Neural progenitor cell (in vitro differentiated cells): ENCODE measurements at regions not wholly inside any gene's neighbourhood (a gene's known extent, or its start where the extent isn't known, plus 50 kb on each side); places are given as distances from the start of the nearest gene placed in this dataset.

ENCODE experiments used
- EZH2 ChIP-seq: fragments of 200-600 bp; sonication (generic); IDR thresholded peaks from 2 replicates; pipeline ENCODE4 v1.6.1; 2017; ENCODE audit warnings: antibody characterized with exemption, mild to moderate bottlenecking, moderate library complexity
- EZH2phosphoT487 ChIP-seq: fragments of 200-600 bp; sonication (generic); IDR thresholded peaks from 2 replicates; pipeline ENCODE4 v1.6.1; 2017; ENCODE audit warnings: antibody characterized with exemption

- no peak for TF ChIP-seq EZH2
- no peak for TF ChIP-seq EZH2phosphoT487
These were observed 382.3 kb downstream of the ACTL7B start for GRCh38 chr9:108473209-108474112.
